UCSD-AML1 (cell line): ENCODE measurements at regions not wholly inside any gene's neighbourhood (a gene's known extent, or its start where the extent isn't known, plus 50 kb on each side); places are given as distances from the start of the nearest gene placed in this dataset.

Source experiments
- DNase-seq: peaks from one replicate; lab custom pipeline; 2025; ENCODE audit not compliant: unreplicated experiment; lab: John Stamatoyannopoulos, UW

DNA sequence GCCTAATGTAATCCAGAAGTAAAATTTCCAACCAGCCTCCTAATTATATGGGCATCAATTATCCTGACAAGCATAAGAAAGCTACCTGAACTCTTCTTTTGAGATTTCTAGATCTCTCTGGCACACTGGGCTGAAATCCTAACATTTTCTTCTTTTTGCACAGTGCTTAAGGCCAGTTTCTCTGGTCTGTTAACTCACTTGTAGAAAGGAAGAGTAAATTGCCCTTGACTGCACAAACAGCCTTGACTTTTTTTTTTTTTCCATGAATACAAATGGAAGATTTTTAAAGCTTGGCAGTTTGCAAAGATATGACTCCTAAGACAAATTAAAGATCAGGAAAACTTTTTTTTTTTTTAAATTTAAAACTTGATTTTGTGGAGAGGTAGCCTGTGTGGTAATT lies 291.2 kb upstream of the MON1B start:
- DNase-seq, result no peak

DNA sequence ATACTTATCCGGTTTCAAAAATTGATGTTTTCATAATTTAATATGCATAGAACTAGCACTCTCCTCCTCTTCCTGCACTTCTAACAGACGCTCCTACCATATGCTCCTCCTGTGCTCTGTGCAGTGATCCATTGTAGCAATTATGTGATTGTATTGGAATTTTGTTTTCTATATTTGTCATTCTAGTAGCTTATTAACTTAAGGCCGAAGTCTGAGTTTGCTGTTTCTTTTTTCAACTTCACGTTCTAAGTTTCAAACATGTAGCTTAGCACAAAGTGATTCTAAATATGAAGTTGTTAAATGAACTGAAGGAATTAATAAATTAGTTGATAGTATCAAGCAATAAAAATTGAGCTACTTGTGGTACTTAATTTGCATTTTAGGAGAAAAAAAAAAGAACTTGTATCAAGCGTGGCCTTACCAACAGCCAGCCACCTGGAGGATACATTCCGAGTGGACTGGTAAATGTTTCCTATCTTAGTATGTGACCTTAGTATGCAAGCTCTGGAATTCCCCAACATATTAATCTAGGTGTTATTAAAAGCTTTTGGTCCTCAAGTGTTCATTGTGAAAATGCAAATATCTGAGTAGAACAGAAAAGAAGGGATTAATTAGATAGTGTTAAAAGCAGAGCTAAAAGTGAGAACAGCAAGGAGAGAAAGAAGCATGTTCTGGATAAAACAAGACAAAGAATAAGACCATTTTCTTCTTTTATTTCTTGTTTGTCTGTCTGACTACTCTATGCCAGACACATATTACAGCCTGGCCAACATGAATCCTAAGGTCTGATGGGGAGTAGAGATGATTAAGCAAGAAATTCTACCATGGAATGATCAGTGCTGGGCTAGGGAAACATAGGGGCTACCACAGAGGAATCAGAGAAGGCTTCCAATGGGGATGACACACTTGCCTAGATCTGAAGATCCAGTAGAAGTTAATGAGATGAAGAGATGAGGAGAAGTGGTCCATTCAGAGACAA lies 290.4 kb upstream of the MON1B start:
- DNase-seq, result no peak

DNA sequence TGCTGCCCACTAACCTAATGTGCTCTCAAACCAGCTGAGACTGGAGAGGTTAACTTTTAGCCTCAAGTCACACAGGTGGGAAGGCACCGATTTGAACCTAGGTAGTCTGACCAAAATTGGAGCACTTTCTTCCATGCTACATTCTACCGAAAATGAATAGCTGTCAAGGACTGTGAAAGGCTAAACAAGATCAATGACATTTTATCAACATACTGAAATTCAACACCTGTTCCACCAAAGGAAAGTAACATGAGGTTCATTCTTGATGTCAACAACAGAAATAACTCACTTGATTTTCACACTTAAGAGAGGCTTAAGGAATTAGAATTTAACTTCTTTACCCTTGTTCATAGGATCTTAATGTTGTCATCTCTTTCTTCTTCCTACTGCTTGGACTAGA lies 284.4 kb upstream of the MON1B start:
- DNase-seq, result no peak

DNA sequence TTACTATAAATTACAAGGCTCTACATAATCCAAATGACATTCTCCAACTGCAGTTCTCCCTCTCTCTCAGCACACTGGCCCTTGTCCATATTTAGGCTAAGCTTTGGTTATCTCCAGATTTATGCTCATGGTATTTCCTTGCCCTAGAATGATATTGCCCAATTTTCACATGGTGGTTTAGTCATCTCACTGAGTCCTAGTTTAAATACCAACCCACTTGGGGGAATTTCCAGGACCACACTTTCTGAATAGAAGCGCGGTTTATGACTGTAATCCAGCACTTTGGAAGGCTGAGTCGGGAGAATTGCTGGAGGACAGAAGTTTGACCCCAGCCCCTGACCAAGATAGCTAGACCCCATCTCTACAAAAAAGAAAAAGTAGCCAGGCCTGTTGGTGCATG lies 280.1 kb upstream of the MON1B start:
- no peak for DNase-seq

DNA sequence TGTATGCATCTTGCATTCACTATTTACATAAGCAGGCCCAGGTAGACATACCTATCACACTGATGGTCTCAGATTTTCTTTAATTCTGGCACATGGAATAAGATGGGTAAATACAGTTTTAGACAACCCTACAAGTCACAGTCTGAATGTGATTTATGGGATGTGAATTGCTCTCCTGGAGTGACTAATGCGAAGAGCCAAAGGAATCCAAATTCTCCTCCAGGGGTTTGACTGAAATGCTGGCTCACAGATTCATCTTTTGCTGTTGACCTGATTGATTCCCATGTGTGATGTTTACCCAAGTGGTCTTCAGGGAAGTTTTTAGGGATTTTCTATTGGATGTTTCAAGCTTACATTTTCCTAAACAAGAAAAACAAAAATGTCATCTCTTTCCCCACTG lies 277.9 kb upstream of the MON1B start:
- no peak for DNase-seq

DNA sequence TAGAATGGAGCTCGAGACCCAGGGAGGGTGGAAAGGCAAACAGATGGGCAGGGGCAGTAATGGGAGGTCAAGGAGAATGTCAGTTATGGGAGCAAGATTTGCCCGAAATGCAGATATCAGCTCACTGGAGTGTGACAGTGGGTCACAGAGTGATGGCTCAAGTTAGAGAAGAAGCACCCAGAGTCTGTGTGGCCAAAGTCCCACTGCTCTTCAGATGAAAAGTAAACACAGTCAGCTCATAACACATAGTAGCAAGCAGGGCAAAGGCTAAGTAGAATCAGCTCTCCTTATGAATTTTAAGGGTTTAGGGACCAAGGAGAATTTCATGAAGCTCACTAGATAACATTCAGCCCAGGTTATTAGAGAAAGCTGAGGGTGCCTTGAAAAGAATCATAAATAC lies 264.9 kb upstream of the MON1B start:
- DNase-seq, result no peak

DNA sequence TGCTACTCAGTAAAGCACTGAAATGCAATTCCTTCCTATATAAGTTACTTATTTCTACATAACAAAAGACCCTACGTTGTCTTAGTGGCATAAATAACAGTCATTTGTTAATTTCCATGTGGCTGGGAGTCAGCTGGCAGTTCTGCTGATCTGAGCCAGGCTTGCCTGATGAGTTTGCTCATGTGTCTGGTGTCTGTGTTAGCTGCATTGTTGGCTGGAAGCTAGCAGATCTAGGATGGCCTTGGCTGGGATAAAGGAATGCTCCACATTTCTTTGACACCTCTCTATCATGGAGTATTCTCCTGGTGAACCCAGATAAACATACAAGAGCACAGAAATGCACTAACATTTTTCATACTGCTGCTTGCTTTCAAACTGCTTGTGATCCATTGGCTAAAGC lies 264.4 kb upstream of the MON1B start:
- DNase-seq, result no peak

DNA sequence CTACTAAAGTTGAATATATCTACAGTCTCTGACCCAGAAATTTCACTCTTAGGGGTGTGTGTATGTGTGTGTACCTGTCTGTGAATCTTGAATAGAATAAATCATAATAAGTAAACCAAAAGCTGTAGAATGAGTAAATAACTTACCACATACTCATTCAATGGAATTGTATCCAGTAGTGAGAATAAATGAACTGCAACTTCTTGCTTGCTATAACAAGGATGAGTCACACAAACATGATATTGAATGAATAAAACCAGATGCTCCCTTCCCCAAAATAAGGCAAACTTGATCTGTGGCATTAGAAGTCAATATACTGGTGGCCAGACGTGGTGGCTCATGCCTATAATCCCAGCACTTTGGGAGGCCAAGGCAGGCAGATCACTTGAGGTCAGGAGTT lies 259.8 kb upstream of the MON1B start:
- DNase-seq, result no peak

DNA sequence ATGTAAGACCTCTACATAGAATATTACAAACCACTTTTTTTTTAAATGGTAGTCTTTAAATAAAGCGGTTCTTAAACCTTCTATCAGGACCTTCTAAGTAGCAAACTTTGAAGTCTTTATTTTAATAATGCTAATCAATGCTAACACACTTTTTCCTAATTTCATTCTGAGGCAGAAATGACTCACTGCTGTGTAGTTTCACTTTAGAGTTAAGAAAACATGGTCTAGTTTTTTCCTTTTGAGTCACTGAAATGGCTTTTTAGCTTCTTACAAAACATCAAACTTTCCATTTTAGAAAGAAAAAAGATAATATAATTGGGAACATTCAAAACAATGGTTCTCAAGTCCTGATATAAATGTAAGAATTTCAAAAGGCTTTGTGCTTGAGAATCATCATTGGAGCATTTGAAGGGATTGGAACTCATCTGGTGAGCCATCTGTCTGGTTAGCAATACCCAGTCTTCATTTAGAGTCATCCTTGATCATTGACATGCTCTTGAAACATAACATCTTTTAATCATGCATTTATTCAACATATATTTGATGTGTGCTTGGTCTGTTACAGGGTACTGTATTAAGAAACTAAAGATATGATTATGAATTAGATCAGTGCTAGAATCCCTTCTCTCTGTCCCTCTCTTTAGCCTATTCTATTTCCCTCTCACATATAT lies 258.3 kb upstream of the MON1B start:
- no peak for DNase-seq

DNA sequence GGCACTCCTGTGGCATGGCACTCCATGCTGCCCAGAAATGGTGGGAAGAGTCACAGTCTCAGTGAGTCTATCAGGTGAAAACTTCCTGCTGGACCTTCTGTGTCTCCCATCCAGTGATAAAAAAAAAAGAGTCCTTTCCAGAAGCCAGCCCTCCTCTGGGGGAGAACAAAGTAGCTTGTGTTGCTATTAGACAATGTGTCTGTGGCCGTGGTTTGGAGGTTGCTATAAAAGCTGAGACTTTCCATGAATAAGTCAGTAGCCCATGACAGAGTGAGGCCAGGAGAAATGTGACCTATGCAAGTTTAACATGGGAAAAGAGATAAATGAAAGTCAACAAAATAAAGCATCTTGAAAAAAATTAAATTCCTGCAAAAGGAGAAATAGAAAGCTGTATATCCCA lies 250.7 kb upstream of the MON1B start:
- DNase-seq, result no peak

DNA sequence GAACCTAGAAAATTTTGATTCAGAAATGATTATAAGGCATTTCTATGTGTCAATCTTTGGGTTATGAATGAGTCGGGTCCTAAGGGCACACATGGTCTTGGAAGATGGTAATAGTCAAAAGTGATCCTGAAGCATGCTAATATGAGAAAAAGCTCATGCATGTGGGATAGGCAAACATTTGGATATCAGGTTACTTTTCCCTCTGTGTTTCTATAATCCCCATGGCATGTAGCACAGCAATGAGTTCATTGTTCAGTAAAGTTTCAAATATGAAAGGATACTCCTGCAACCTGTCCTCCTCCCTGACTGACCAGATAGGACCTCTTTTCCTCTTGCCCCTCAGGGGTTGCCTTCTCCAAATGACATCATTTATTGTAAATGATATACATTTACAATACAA lies 249.9 kb upstream of the MON1B start:
- no peak for DNase-seq

DNA sequence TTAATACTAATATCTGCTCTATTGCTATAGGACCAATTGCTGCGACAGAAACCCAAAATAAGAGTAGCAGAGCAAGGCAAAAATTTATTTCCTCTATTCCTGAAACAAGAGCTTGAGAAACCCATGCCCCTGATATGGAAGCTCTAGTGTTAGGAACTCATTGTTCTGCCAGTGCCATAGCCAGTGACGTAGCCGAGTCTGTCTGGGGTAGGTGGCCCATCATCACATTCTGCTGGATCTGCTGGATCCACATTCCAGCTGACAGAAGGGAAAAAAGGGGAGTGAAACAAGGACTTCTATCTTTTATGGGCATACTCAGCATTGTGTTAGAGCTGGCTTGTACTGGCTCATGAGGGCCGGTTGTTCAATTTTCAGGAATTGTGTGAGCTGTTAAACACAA lies 248.9 kb upstream of the MON1B start:
- DNase-seq, result no peak

DNA sequence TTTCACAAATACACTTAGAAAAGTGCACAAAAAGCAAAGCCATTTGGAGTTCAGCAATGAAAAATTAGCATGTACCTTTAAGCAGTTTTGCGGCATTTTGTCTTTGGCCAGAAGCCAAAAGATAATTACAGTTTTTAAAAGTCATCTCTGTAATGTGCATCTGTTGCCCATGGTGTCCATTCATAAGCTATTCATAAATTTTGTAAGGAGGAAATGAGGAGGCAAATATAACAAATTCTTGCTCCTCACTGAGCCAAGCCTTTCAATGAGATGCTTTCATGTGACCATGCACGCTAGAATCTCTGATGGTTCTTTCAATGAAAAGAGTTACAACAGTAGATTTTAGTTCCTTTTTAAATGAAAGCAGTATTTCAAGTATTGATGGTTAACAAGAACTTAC lies 247.1 kb upstream of the MON1B start:
- DNase-seq, result no peak

DNA sequence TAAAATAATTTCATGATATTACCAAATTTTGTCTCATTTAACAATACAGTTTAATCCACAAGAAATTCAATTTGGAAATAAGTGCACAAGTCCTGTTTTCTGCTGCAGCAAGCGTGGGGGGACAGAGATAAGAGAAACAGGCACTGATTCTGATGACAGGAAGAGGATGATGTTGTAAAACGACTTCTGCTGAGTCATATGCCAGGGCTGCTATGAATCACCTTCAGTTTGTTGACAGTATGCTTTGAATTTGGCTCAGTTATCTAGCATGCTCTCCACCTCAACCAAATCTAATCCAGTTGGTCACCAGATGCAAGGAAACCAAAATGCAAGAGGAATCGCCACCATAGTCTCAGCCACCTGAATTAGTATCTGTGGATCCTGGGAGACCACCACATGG lies 244.1 kb upstream of the MON1B start:
- DNase-seq, result no peak

DNA sequence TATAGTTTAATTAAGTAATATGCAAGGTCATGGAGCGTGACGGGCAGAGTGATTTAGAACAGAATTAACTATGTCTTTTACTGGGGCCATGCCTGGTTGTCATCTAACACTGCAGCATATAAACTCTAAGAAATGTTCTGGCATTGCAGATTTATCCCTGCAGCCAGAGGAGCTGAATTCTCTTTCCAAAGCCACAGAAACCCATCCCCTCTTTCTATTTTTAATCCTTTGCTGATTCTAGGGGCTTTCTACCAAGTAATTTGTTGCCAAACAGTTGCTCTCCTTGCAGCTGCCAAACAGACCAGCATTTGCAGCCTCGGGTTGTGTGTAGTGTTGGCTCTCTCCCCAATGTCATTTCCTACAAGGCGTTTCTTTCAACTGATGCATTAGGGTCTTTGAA lies 243.2 kb upstream of the MON1B start:
- no peak for DNase-seq

DNA sequence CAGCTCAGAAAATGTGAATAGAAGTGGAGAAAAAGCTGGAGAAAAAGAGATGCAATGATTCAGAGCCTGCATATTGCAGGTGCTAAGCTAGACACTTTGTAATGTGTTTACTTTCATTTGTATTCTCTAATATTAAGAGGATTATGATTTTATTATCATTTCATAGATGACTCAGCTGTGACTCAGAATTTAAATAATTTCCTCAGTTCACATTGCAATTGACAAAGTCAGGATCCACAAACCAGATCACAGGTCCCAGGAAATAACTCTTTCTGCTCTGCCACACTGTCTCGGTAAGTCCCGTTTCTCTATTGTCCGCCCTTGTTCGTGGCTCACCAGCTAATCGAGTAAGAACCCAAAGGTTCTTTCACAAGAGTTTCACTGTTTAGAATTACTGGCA lies 235.4 kb upstream of the MON1B start:
- no peak for DNase-seq

DNA sequence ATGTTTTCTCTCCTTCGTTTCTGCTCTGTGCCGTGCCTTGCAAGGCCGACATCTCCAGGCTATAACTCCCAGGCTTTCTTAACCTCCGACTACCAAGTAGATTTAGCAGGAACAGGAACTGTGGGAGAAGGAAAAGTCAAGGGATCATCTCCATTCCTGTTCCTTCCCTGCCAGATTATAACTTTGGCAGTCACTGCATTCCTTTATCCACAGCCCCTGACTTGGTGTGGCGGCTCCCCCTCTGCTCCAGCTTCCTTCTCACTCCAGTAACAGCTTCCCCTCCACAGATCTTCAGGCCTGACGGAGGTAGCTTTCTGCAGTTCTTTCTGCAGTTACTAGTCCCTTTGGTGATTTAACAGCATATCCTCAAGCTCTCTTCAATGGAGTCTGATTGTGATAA lies 234.6 kb upstream of the MON1B start:
- no peak for DNase-seq

DNA sequence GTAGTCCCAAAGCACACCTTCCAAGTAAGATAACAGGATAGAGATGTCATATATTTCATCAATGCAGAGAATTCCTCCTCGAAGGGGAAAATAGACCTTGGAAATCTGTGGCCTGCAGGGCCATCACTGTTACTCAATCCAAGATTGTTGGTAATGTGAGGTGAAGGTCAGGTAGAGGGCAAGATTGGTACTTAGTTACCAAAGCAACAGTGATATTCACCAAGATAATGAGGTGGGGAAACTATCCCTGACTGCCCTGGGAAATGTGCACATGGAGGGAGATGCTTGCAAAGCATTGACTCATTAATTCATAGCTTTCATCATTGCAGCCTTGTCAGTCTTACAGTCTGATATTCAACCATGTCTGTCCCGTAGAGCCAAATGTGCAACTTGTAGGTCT lies 234.1 kb upstream of the MON1B start:
- DNase-seq, result no peak

DNA sequence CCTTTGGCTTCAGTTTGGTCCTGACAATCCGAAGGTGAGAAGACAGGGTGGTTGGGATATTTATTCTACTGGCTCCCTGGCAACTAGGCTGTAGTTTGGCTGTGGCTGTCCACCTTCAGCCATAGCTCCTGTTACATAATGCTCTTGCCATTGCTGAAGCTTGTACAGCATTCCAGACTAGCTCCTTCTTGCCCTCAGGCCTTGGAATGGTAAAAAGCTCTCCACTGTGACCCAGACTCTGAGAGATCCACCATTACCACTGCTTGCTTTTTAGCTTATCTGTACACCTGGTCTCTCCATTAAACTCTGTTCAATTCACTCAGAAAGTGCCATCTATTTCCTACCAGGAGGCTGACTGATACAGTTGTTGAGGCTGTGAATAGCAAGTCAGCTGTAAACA lies 231.8 kb upstream of the MON1B start:
- DNase-seq, result no peak

DNA sequence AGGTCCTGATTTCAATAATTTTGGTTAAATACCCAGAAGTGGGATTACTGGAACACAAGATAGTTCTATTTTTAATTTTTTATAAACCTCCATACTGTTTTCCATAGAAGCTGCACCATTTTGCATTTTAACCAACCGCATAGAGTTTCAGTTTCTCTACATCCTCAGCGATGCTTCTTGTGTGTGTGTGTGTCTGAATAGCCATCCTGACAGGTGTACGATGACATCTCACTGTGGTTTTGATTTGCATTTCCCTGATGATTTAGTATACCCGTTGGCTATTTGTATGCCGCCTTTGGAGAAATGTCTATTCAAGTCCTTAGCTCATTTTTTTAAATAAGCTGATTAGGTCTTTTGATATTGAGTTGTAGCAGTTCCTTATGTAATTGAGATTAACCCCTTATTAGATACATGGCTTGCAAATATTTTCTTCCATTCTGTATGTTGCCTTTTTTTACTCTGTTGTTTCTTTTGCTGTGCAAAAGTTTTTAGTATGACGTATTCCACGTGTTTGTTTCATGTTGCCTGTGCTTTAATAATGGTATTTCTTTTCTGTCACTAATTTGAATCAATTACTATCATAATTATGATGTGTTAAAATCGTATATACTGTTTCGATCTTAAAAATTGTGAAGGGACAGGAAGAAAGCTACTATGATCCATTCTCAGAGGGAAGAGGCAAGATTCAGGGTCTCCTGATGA lies 227.2 kb upstream of the MON1B start:
- DNase-seq, result no peak

DNA sequence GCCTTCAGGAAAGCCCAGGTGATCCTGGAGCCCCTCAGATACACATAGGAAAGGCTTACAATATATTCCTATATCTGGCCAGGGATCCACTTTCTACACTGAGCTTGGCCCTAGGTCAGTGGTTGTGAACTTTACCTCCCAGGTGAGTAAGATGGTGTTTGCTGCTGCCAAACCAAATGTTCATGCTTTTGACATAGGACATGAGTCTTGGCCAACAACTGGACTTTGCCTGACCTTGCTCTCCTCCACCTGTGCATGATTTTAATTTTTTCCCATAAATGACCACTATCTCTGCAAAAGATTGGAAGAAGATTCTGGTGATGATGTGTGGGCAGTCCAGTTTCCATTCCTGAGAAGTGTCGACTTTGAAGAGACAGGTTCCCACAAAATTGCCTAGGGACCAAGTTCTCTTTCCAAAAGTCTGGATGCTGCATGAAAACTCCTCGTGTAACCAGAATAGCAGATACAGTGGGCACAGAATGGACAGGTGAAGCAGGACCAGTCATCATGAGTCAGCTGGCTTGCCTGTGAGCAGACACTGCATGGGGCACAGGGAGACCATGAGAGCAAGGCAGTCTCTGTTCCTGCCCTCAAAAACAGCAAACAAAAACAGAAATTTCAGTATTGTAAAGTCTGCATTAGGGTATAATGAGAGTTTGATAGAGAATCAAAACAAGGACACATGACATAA lies 226.4 kb upstream of the MON1B start:
- DNase-seq, result no peak
